ENCODE measurements at regions not wholly inside any gene's neighbourhood (a gene's known extent, or its start where the extent isn't known, plus 50 kb on each side); places are given as distances from the start of the nearest gene placed in this dataset.

DNA sequence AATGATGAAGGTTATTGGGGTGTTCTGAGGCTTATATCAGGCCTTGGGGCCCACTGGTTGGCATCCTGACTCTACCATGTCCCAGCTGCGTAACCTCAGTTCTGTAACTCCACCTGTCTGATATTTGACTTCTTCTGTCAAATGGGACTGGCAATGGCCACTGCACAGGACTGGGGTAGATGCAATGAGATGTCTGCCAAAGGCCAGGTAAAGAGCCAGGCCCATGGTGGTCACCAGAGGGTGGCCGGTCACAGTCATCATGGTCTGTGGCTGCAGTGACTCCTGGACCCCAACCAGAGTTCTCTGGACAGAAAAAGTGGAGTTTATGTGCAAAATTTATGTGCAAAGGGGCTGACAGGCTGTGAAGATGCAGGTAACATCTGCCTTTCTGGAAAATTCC lies 173.3 kb downstream of the PTPRU start:
- TF ChIP-seq, protein P1, sequence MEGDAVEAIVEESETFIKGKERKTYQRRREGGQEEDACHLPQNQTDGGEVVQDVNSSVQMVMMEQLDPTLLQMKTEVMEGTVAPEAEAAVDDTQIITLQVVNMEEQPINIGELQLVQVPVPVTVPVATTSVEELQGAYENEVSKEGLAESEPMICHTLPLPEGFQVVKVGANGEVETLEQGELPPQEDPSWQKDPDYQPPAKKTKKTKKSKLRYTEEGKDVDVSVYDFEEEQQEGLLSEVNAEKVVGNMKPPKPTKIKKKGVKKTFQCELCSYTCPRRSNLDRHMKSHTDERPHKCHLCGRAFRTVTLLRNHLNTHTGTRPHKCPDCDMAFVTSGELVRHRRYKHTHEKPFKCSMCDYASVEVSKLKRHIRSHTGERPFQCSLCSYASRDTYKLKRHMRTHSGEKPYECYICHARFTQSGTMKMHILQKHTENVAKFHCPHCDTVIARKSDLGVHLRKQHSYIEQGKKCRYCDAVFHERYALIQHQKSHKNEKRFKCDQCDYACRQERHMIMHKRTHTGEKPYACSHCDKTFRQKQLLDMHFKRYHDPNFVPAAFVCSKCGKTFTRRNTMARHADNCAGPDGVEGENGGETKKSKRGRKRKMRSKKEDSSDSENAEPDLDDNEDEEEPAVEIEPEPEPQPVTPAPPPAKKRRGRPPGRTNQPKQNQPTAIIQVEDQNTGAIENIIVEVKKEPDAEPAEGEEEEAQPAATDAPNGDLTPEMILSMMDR (IDR thresholded peaks at IDR 0.05), result no peak
- no peak for TF ChIP-seq EP300 (IDR thresholded peaks at IDR 0.05)
